SK-N-SH (cell line): ENCODE measurements at regions not wholly inside any gene's neighbourhood (a gene's known extent, or its start where the extent isn't known, plus 50 kb on each side); places are given as distances from the start of the nearest gene placed in this dataset.

Experiments
- CHD2 ChIP-seq: fragments of 150-350 bp; IDR thresholded peaks from 2 replicates; pipeline ENCODE4 v1.6.1; 2018; ENCODE audit warnings: low read length; ENCODE audit not compliant: partially characterized antibody
- CTCF ChIP-seq: fragments of 200-600 bp; sonication (generic); IDR thresholded peaks from 2 replicates; pipeline ENCODE4 v1.6.1; 2017; ENCODE audit warnings: antibody characterized with exemption, mild to moderate bottlenecking, moderate library complexity
- EP300 ChIP-seq, 2 experiments: IDR thresholded peaks; 2 replicates each; pipeline versions ENCODE4 v1.4.0 to v1.6.1; 2012; ENCODE audit warnings: borderline replicate concordance in 1 of 2, low read depth in 1 of 2, low read length in 1 of 2
- EZH2phosphoT487 ChIP-seq: fragments of 200-600 bp; sonication (generic); IDR thresholded peaks from 2 replicates; pipeline ENCODE4 v1.6.1; 2017; ENCODE audit warnings: low read depth, mixed run types, mild to moderate bottlenecking, antibody characterized with exemption, moderate library complexity, borderline replicate concordance
- GATA2 ChIP-seq: sonication (generic); formaldehyde crosslinking; IDR thresholded peaks from 2 replicates; pipeline ENCODE4 v1.5.0; 2020; ENCODE audit warnings: mild to moderate bottlenecking, missing genetic modification reagents
- MXI1 ChIP-seq: IDR thresholded peaks from 2 replicates; pipeline ENCODE4 v1.6.1; 2012; ENCODE audit warnings: mild to moderate bottlenecking, low read depth, low read length, improper control_type of control experiment
- POLR2AphosphoS5 ChIP-seq: IDR thresholded peaks from 2 replicates; pipeline ENCODE4 v1.6.1; 2012; ENCODE audit warnings: low read depth, low read length
- RAD21 ChIP-seq: IDR thresholded peaks from 2 replicates; pipeline ENCODE4 v1.6.1; 2012; ENCODE audit warnings: mild to moderate bottlenecking, low read length
- SMC3 ChIP-seq: IDR thresholded peaks from 2 replicates; pipeline ENCODE4 v1.6.1; 2012; ENCODE audit warnings: low read depth, low read length, improper control_type of control experiment
- USF2 ChIP-seq: fragments of 150-350 bp; IDR thresholded peaks from 2 replicates; pipeline ENCODE4 v1.6.1; 2017; ENCODE audit warnings: antibody characterized with exemption, low read length, low read depth, borderline replicate concordance
- YY1 ChIP-seq: IDR thresholded peaks from 2 replicates; pipeline ENCODE4 v1.4.0; 2012; ENCODE audit warnings: low read depth, mild to moderate bottlenecking
- TF ChIP-seq, protein P1 (sequence below): IDR thresholded peaks from 2 replicates; pipeline ENCODE4 v1.4.0; 2012; ENCODE audit warnings: low read depth, borderline replicate concordance
- TF ChIP-seq, protein P2 (sequence below): IDR thresholded peaks from 2 replicates; pipeline ENCODE4 v1.4.0; 2012; ENCODE audit warnings: low read depth

- TF ChIP-seq CTCF (no peak), POLR2AphosphoS5 (no peak), EP300 (IDR thresholded peaks at IDR 0.05; ENCODE audit: borderline replicate concordance in 1 of 2, low read depth in 1 of 2, low read length in 1 of 2) (no peak), YY1 (no peak), USF2 (no peak), MXI1 (no peak), EZH2phosphoT487 (no peak), CHD2 (no peak), RAD21 (no peak), SMC3 (no peak), GATA2 (CRISPR knock-in tag) (no peak)
- TF ChIP-seq, protein P1, sequence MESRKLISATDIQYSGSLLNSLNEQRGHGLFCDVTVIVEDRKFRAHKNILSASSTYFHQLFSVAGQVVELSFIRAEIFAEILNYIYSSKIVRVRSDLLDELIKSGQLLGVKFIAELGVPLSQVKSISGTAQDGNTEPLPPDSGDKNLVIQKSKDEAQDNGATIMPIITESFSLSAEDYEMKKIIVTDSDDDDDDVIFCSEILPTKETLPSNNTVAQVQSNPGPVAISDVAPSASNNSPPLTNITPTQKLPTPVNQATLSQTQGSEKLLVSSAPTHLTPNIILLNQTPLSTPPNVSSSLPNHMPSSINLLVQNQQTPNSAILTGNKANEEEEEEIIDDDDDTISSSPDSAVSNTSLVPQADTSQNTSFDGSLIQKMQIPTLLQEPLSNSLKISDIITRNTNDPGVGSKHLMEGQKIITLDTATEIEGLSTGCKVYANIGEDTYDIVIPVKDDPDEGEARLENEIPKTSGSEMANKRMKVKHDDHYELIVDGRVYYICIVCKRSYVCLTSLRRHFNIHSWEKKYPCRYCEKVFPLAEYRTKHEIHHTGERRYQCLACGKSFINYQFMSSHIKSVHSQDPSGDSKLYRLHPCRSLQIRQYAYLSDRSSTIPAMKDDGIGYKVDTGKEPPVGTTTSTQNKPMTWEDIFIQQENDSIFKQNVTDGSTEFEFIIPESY, result no peak
- TF ChIP-seq, protein P2, sequence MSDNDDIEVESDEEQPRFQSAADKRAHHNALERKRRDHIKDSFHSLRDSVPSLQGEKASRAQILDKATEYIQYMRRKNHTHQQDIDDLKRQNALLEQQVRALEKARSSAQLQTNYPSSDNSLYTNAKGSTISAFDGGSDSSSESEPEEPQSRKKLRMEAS, result no peak
Measured at GRCh38 chr1:199901341-199901740, 126.2 kb upstream of the NR5A2 start.
